MCF 10A (cell line): ENCODE measurements at regions not wholly inside any gene's neighbourhood (a gene's known extent, or its start where the extent isn't known, plus 50 kb on each side); places are given as distances from the start of the nearest gene placed in this dataset.

ENCODE experiments used
- BruUV-seq: library from RNA; stranded (reverse); fragments of 400-500 nt; replicated peaks from 2 replicates; lab custom pipeline; 2021; lab: Mats Ljungman, UMichigan
- CTCF ChIA-PET: fragments of 300-600 bp; sonication (Branson Sonifier 250); formaldehyde crosslinking; extraction: SDS; loops from one replicate; lab custom pipeline; 2021; ENCODE audit warnings: antibody characterized with exemption, inconsistent platforms; lab: Yijun Ruan, JAX
- POLR2A ChIA-PET: fragments of 300-600, 350-650 bp; sonication (Branson Sonifier 250); formaldehyde crosslinking; extraction: SDS; loops from one replicate; lab custom pipeline; 2020; ENCODE audit warnings: antibody characterized with exemption, inconsistent platforms; lab: Yijun Ruan, JAX
- DNase-seq: peaks from one replicate; pipeline ENCODE4 v3.0.0-alpha.2; 2018; ENCODE audit not compliant: unreplicated experiment
- H3K27ac Mint-ChIP-seq: one replicate; pipeline ENCODE4 v1.8.0; 2022; ENCODE audit warnings: mild to moderate bottlenecking, low read depth, mixed read lengths; ENCODE audit not compliant: unreplicated experiment
- H3K27me3 Mint-ChIP-seq: one replicate; pipeline ENCODE4 v1.8.0; 2022; ENCODE audit warnings: mixed read lengths; ENCODE audit not compliant: insufficient read depth, unreplicated experiment
- H3K36me3 Mint-ChIP-seq: one replicate; pipeline ENCODE4 v1.8.0; 2022; ENCODE audit warnings: mild to moderate bottlenecking, moderate library complexity, mixed read lengths; ENCODE audit not compliant: insufficient read depth, unreplicated experiment
- H3K4me1 Mint-ChIP-seq: one replicate; pipeline ENCODE4 v1.8.0; 2022; ENCODE audit warnings: mixed read lengths; ENCODE audit not compliant: insufficient read depth, unreplicated experiment
- H3K4me3 Mint-ChIP-seq: one replicate; pipeline ENCODE4 v1.8.0; 2022; ENCODE audit warnings: mild to moderate bottlenecking, moderate library complexity, mixed read lengths; ENCODE audit not compliant: unreplicated experiment
- H3K9me3 Mint-ChIP-seq: one replicate; pipeline ENCODE4 v1.8.0; 2022; ENCODE audit warnings: mixed read lengths; ENCODE audit not compliant: unreplicated experiment
- intact Hi-C: fragments of 100-400 bp; cut with micrococcal nuclease; formaldehyde crosslinking; loops from 2 replicates; pipeline ENCODE4 v1.14.1; 2022
- TF ChIP-seq, protein P1 (sequence below): fragments of 200-600 bp; IDR thresholded peaks from one replicate; pipeline ENCODE4 v1.8.0; 2022; ENCODE audit warnings: antibody characterized with exemption, mild to moderate bottlenecking; ENCODE audit not compliant: unreplicated experiment

- no peak for DNase-seq
- no peaks in the 10 kb centered on the region for H3K4me1 Mint-ChIP-seq
- CTCF ChIA-PET = no interaction called here
- POLR2A ChIA-PET = no interaction called here
- H3K36me3 Mint-ChIP-seq = no peaks in the 10 kb centered on the region
- no peak overlapping the region for H3K4me3 Mint-ChIP-seq
- BruUV-seq = no TSS peak
- intact Hi-C loops = no loop called here
- H3K27me3 Mint-ChIP-seq = no peaks in the 10 kb centered on the region
- TF ChIP-seq, protein P1, sequence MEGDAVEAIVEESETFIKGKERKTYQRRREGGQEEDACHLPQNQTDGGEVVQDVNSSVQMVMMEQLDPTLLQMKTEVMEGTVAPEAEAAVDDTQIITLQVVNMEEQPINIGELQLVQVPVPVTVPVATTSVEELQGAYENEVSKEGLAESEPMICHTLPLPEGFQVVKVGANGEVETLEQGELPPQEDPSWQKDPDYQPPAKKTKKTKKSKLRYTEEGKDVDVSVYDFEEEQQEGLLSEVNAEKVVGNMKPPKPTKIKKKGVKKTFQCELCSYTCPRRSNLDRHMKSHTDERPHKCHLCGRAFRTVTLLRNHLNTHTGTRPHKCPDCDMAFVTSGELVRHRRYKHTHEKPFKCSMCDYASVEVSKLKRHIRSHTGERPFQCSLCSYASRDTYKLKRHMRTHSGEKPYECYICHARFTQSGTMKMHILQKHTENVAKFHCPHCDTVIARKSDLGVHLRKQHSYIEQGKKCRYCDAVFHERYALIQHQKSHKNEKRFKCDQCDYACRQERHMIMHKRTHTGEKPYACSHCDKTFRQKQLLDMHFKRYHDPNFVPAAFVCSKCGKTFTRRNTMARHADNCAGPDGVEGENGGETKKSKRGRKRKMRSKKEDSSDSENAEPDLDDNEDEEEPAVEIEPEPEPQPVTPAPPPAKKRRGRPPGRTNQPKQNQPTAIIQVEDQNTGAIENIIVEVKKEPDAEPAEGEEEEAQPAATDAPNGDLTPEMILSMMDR = no peak
- H3K27ac Mint-ChIP-seq = no peak overlapping the region
- peaks cover 26% of the 10 kb centered on the region for H3K9me3 Mint-ChIP-seq
These were observed 1087.7 kb upstream of the ARRDC3 start for GRCh38 chr5:92470770-92471169.

DNA sequence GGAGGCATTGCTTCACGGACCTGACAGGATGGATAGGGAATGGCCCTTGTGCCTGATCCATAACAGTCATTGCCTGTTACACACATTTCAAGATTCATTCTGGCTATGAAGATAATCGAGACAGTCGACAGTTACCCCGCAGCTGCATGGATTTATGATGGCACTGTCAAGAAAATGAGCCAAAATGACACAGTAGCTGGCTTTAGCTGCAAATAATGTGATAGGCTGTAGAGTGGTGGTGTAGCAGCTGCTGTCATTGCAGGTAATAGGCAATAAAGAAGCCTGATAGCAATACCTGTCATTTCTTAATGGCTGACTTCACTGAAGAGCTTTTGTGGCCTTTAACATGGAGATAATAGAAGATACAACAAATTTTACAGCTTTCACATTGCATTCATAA lies 1085.2 kb upstream of the ARRDC3 start:
- ChIA-PET POLR2A (no interaction called here), CTCF (interaction anchor here (0.7 kb wide), 2 partner anchors 10 to 609 kb away, joined by 3 to 4 read pairs; no protein-coding TSS in a partner anchor)
- H3K9me3 Mint-ChIP-seq = peaks cover 15% of the 10 kb centered on the region
- H3K4me1 Mint-ChIP-seq = no peaks in the 10 kb centered on the region
- DNase-seq = no peak
- H3K27ac Mint-ChIP-seq = no peak overlapping the region
- BruUV-seq = no TSS peak
- no peak overlapping the region for H3K4me3 Mint-ChIP-seq
- H3K27me3 Mint-ChIP-seq = no peaks in the 10 kb centered on the region
- TF ChIP-seq, protein P1 = no peak
- no peaks in the 10 kb centered on the region for H3K36me3 Mint-ChIP-seq
- intact Hi-C loops = no loop called here

DNA sequence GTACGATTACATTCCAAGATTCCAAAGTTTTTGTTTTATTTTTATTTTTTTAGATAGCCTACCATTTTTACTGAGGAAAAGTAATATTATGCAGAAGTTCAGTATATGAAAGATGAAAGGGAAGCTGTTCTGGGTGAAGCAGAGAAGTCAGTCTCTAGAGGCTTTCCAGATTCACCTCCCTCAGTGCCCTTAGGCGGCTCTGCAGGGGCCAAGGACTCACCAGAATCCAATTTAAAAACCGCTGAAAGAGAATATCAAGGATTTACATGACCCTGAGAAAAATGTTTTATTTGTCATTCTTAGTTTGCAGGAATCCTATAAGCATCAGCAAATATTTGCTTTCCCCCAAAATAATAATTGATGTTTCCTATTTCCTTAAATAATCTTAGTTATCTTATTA lies 1084.6 kb upstream of the ARRDC3 start:
- no peaks in the 10 kb centered on the region for H3K27me3 Mint-ChIP-seq
- TF ChIP-seq, protein P1 = no peak
- CTCF ChIA-PET = interaction anchor here (0.7 kb wide), 1 partner anchor 609 kb away, joined by 3 read pairs; no protein-coding TSS in a partner anchor
- intact Hi-C loops = no loop called here
- H3K4me3 Mint-ChIP-seq = no peak overlapping the region
- BruUV-seq = no TSS peak
- no peaks in the 10 kb centered on the region for H3K36me3 Mint-ChIP-seq
- H3K27ac Mint-ChIP-seq = no peak overlapping the region
- H3K9me3 Mint-ChIP-seq = peaks cover 9% of the 10 kb centered on the region
- POLR2A ChIA-PET = no interaction called here
- no peaks in the 10 kb centered on the region for H3K4me1 Mint-ChIP-seq
- no peak for DNase-seq

DNA sequence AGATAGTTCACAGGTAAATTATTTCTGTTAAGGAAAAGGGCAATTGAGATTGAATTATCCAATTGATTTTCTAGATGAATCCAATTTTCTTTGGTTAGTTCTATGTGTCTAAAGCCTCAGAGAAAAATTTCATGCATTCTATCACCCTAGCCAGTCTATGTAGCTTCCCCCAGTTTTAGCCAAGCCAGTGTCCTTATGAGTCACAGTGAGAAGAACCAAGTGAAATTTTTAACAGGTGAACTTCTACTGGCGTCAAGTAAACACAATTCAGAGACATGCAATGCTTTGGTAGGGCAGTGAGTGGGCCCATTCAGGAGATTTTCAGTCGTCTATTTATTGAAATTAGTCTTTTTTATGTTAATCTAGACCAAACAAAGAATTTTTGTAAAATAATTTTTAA lies 1077.4 kb upstream of the ARRDC3 start:
- CTCF ChIA-PET = no interaction called here
- BruUV-seq = no TSS peak
- DNase-seq = no peak
- Mint-ChIP-seq H3K9me3 (no peaks in the 10 kb centered on the region), H3K4me3 (no peak overlapping the region), H3K36me3 (no peaks in the 10 kb centered on the region), H3K4me1 (no peaks in the 10 kb centered on the region), H3K27me3 (no peaks in the 10 kb centered on the region), H3K27ac (no peak overlapping the region)
- TF ChIP-seq, protein P1 = no peak
- intact Hi-C loops = no loop called here
- POLR2A ChIA-PET = no interaction called here
